GM21723 (cell line): ENCODE measurements at regions not wholly inside any gene's neighbourhood (a gene's known extent, or its start where the extent isn't known, plus 50 kb on each side); places are given as distances from the start of the nearest gene placed in this dataset.

Experiments used
- ATAC-seq: cut with Tn5 transposase; IDR thresholded peaks from one replicate; pipeline ENCODE4 v1.9.1; 2021; ENCODE audit warnings: mild to moderate bottlenecking, moderate library complexity; ENCODE audit not compliant: unreplicated experiment

DNA sequence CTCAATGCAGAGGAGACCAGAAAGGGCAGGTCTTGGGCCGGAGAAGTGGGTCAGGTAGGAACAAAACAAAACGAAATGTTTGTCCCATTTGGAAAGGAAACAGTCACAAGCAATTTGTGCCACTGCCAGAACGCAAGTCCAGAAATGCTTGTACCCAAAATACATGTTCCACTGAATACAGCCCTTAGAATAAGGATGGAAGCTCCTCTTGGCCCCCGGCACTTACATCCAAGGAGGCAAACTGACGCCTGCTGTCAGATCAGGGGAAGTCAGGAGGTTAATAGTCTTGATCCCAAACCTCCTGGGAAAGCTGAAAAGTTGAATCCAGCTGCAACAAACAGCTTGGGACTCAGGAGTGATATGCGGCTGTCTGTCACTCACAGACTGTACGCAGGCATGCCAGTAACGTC lies 75.9 kb upstream of the GALNT2 start:
- no peak for ATAC-seq

DNA sequence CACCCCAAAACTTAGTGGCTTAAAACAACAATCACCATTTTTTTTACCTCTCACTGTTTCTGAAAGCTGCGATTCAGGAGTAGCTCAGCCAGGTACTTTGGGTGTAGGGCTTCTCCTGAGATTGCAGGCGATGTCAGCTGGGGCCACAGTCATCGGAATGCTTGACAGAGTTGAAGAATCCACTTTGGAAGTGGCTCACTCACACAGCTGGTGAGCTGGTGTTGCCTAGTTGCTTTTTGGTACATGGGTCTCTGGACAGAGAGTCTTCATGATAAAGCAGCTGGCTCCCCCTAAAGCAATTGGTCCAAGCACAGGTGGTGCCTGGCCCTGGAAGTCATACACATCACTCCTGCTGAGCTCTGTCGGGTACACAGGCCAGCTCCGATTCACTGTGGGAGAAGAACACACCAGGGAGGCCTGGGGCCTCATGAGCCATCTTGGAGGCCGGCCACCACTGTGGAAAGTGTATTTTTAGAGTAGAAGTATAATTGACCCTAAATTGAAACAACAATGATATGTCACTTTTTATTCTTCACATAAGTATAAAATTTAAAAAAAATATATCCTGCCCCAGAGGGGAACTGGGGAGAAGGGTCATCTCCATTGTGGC lies 75.2 kb upstream of the GALNT2 start:
- ATAC-seq, result no peak

DNA sequence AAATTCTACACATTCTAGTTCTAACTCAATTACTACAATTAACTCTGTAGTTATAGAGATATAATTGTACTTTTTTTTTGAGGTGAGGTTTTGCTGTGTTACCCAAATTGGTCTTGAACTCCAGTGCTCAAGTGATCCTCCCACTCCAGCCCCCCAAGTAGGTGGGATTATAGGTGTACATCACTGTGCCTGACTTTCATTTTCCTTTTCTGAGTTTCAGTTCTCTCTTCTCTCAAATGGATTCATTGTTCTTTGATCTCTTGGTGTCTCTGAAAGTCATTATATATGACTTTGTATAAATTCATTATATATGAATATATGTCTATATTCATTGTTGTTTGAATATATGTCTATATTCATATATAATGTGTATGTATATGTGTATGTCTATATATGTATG lies 74.0 kb upstream of the GALNT2 start:
- ATAC-seq, result peak; percentile 59

DNA sequence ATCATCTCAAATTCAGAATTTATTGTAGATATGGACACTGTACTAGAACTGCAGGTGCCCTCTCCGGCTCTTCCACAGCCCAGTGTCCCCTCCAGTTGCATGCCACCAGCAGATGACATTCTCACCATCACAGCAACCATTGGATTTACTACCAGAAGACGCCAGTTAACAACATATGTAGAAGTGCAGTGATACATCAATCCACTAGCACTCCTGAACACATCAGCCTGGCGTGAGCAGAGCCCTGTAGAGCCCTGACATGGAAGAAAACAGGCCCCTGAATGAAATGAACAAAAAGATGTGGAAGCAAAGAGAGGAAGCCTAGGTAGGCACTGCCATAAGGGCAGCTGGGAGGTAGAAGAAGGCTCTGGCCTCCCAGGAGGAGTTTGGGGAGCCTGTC lies 73.1 kb upstream of the GALNT2 start:
- ATAC-seq, result no peak

DNA sequence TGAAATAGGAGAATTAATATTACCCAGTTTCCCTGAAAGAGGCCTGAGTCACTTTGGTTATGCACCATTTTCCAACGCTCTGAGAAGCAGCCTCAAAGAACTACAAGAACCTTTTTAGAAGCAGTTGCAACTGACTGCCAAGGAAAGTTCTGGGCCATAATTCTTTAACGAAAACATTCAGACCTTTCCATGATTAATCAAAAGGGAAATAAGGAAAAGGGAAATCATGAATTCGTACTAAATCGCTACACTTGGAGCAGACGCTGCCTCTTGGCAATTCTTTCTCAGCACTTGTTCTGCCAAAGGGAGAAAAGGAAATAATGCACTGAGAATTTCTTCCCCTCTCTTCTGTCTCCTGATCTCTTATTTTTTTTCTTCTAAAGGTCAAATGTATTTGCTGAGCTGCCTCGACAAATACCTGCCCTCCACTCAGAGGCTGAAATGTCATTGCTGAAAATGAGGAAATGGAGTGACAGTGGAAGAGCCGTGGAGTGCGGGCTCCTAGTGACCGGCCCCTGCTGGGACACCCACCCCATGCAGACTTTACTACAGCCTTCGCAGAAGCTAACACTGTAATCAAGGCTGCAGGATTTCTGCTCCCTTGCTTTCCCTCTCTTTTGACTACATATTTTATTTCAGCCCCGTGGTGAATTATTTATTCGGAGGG lies 67.9 kb upstream of the GALNT2 start:
- ATAC-seq, result no peak

DNA sequence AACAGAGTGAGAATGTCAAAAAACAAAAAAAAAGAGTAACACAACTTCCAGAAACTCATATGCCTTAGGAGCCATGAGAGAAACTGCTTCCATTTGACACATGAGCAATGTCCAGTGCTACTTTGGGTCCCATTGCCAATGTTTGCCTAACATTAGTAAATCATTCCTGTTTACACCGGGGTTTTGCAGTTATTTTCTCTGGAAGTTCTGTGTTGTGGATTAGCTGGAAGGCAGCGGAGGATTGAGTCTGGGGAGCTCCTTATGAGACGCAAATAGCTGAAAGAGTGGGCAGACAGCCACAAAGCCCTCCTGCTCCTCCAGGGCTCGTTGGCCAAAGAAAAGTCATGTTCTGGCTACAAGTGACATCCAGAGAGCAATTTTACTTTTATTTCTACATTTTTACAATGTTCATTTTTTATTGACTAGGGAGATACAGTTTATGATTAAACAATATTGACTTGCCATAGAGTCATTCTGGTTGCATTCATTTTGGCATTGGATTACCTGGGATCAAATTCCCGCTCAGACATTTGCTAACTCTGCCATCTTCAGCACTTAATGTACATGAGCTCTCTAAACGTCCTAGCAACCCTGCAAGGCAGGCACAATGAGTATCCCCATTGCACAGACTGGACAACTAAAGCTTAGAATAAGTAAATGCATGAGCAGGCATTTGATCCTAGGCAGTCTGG lies 66.4 kb upstream of the GALNT2 start:
- ATAC-seq, result no peak

DNA sequence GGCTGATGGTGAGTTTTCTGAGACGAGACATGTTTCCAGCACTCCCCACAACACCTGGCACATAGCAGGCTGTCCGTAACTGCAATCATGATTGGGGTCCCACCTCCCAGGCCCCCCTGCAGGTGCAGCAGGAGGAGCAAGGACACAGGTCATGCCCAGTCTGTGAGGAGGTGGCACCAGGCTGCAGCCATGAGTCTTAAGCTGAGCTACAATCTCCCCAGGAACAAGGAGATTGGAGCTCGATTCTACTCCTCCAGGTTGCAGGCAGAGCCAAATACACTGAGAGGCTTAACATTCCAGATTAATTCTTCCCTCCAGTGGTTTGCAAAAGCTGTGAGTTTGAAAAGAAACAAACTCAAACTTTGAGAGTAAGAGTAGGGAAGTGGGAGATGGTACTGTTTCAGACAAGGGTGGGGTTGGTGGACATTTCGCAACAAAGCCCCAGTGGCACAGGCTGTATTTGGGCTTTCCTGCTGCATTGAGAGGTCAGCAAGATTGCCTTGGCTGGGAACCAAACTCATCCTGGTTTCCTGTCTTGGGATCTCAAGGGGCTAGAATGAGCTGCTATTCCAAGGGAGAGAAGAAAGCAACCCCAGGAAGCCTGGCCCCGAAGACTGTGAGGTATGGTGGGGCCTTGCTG lies 64.8 kb upstream of the GALNT2 start:
- ATAC-seq, result no peak

DNA sequence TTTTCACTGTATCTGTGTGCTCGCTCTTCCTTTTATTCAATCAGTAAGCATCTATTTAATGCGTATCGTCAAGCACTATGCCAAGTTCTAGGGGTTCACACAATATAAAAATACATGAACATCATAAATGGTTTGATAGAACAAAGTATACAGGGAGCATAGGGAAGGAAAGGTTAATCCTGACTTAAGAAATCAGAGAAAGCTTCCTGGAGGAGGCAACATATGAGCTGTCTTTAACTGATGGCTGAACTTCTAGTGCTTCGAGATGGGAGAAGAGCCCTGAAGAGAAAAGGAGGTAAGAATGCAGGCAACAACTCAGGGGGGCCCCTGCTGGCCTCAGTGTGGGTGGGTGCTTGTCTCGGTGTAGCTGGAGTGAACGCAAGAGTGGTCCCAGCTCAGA lies 63.6 kb upstream of the GALNT2 start:
- ATAC-seq, result no peak

DNA sequence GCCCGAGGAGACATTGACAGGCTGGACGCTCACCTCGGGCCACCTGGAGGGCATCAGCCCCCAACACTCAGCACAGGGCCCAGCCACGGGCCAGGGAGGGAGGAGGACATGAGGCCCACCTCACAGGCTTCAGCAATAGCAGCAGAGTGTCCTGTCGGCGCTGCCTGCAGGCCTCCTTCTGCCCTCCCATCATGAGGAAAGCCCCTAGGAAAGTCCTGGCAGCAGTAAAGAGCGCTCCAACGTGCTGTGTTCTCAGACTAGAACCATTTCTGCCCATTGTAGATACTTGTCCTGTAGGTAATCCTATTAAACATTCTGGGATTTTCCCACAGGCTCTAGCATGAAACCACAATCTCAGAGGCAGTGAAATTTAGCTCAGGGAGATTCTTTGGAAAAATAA lies 62.0 kb upstream of the GALNT2 start:
- ATAC-seq, result no peak

DNA sequence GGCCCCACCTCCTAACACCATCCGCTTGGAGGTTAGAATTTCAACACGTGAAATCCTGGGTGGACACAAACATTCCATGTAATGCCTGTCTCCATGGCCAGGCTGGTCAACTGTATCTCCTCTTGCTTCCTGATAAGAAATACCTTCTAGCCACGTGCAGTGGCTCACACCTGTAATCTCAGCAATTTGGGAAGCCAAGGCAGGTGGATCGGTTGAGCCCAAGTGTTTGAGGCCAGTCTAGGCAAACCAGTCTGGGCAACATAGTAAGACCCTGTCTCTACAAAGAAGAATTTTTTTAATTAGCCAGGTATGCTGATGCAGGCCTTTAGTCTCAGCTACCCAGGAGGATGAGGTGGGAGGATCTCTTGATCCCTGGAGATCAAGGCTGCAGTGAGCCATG lies 58.3 kb upstream of the GALNT2 start:
- ATAC-seq, result no peak

DNA sequence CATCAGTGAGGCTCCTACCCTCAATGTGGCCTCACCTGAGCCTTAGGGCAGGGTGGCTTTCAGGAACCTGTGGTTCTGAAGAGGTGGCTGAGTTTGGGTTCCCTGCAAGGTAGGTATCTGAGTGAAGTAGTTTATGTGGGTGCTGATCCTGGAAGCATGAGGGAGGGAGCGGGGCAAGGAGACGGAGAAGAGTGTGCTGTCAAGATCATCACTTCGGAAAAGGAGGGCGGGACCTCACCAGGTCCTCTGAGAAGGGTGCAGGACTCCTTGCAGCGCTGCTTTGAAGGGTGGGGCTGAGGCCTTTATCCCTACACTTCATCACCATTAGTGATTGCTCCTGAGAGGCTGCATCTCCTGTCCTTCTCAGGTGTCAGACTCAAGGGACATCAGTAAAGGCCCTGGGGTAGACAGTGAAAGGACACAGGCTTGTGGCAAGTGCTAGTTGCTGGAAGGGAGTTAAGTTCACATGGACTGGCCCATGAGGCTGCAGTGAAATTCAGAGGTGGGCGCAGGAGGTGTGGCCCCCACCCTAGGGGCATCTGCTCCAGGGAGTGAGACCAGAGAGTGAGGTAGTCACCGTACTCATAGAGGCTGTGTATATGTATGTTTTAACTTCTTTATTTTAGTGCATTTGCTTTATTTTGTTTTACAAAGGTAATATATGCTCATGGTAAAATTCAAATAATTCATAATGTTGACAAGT lies 57.3 kb upstream of the GALNT2 start:
- no peak for ATAC-seq

DNA sequence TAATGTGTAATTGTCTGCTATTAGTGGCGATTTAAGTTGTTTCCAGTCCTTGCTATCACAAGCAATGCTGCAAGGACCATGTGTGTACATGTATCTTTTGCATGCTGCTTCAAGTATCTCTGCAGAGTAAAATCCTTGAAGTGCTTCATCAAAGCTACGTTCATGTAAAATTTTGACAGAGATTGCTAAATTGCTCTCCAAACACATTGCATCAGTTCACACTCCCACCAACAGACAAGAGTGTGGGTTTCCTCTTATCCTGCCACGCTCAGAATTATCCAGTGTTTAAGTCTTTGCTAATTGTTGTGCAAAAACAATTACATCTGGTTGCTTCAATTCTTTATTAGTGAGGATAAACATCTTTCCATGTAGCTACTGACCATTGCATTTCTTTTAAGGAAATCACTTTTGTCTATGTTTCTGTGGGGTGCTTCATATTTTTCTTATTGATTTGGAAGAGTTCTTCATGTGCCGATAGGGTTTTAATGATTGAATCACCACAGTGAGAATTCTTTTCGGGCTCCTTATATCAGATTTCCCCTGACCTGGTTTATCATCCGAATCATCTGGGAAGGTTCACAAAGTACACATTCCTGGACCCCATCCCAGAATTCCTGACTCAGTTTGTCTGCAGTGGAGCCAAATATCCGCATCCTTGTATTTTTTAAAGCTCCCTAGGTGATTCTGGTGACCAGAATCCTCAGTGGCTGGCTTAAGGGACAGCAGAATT lies 56.3 kb upstream of the GALNT2 start:
- no peak for ATAC-seq

DNA sequence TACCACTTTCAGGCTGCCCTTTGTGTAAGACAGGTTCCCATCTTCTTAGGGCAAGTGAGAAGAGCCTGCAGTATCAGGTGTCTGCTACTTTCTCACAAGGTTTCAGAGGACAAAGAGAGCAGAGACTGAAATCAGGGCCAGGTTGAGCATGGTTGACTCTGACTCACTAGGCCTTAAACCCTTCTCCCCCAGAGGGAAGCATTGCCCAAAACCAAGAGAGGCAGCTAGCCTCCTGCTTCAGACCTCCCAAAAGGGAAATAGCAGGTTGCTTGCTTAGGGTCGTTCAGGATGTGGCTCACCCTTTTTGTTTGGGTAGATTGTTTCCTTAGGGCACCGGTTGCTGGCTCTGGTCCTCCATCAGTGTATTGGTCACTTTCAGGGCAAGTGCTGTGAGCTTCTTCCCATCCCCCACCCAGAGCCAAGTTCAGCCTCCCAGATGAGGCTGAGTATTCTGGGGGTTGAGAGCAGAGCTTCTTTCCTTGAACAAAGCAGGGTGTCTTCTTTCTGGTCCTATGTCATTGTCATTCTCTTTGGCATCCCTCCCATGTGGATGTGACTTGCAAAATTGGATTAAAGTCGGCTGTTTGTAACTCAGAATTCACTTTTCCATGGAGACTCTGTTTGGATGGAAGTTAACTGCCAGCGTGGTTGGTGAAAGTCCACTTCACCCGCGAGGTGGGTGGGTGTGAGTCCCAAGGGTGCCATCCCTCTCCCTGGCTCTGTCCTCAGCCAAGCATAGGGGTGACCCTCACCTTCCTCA lies 55.5 kb upstream of the GALNT2 start:
- no peak for ATAC-seq

DNA sequence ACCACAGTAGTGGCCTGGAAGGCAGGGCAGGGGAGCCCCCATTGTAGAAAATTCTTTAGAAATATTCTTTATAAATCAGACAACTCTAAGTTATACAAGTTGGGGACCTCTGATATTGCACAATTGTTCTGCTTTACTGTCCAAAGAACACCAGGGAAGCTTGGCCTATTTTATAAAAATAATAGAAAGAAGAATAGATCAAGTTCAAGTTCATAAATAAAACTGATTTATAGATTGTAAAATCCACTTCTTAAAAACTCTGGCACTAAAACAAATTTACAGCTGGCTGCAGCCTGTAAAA lies 55.0 kb upstream of the GALNT2 start:
- no peak for ATAC-seq

DNA sequence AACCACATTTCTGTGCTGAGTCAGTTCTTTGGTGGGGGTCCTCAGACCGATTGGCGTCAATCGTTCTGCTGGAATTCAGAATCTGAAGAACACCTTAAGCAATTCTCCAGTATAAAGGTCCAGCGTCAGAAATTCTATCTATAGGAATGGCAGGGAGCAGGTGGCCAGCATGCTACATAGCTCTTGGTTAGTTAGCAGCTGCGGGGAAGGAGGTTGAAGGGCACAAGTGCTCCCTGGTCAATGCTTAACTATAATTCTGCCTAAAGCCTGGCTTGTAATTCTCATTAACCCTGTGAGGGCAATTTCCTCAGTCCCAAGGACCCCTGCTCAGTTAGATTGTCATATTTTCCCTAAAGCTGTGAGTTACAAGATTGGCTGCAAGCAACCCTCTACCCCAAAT lies 54.3 kb upstream of the GALNT2 start:
- ATAC-seq, result no peak

DNA sequence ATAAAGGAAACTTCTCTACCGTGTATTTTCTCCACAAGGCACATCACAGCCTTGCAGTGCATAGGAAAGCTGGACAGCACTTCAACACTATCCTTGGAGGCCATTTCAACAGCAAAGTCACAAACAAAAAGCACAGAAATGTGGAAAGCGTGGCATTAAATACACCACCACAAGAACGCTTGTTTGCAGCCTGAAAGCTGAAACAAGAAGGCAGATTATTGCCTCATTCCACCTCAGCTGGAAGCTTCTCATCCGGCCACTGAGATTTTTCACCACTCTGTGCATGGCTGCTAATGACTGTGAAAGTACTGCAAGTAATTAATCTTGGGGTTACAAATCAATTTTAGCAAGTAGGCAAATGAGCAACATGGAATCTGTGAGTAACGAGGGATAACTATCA lies 50.9 kb upstream of the GALNT2 start:
- no peak for ATAC-seq
